HepG2 (cell line): ENCODE measurements at regions not wholly inside any gene's neighbourhood (a gene's known extent, or its start where the extent isn't known, plus 50 kb on each side); places are given as distances from the start of the nearest gene placed in this dataset.

Experiments used
- ATAC-seq: fragments of 200-7000 bp; cut with Tn5 transposase; 3 replicates; pipeline ENCODE4 v1.9.1; 2020; ENCODE audit warnings: mild to moderate bottlenecking, moderate library complexity
- BruUV-seq: library from RNA; stranded (reverse); fragments of 400-500 nt; replicated peaks from 2 replicates; lab custom pipeline; 2021; lab: Mats Ljungman, UMichigan
- CTCF ChIA-PET: fragments of 300-600 bp; formaldehyde crosslinking; extraction: SDS; loops from one replicate; lab custom pipeline; 2021; ENCODE audit warnings: low total read pairs, inconsistent platforms, low intra/inter-chr PET ratio; lab: Yijun Ruan, JAX
- POLR2A ChIA-PET: fragments of 350-600 bp; sonication (Branson Sonifier 250); formaldehyde crosslinking; loops from one replicate; lab custom pipeline; 2020; ENCODE audit warnings: antibody characterized with exemption, inconsistent platforms; lab: Yijun Ruan, JAX
- DNase-seq: peaks from one replicate; pipeline ENCODE4 v3.0.0-alpha.2; 2015; ENCODE audit warnings: low spot score
- FAIRE-seq: peaks from 3 replicates; lab custom pipeline; 2011; peaks lifted over from hg19 to GRCh38; lab: Jason Lieb, UNC
- H2AFZ ChIP-seq: one replicate; pipeline ENCODE4 v1.6.1; 2011; ENCODE audit warnings: low read length, inconsistent platforms
- H3K27ac ChIP-seq: fragments of 300-600 bp; 3 replicates; pipeline ENCODE4 v1.8.0; 2011; ENCODE audit warnings: mixed run types, mild to moderate bottlenecking, mixed read lengths, low read length, inconsistent platforms; ENCODE audit not compliant: insufficient read depth; ENCODE audit errors: extremely low read length
- H3K27me3 ChIP-seq, 2 experiments: fragments of 200-600 bp in 1 of 2; 2 replicates in 1 of 2; 3 replicates in 1 of 2; pipeline versions ENCODE4 v1.6.0 to v1.8.0; 2011; ENCODE audit warnings: low read length in 2 of 2, mild to moderate bottlenecking in 2 of 2, moderate library complexity in 2 of 2, inconsistent platforms in 1 of 2; ENCODE audit not compliant: insufficient read depth in 2 of 2, control insufficient read depth in 1 of 2
- H3K36me3 ChIP-seq, 2 experiments: fragments of 200-600 bp in 1 of 2; replicated peaks in 1 of 2; 2 replicates in 1 of 2; 3 replicates in 1 of 2; pipeline versions ENCODE4 v1.5.1 to v1.8.0; 2011; ENCODE audit warnings: low read length in 2 of 2, inconsistent platforms in 1 of 2; ENCODE audit not compliant: insufficient read depth in 2 of 2, control insufficient read depth in 1 of 2
- H3K4me1 ChIP-seq: 2 replicates; pipeline ENCODE4 v1.5.1; 2012; ENCODE audit warnings: low read length, inconsistent platforms; ENCODE audit not compliant: insufficient read depth
- H3K4me2 ChIP-seq: 2 replicates; pipeline ENCODE4 v1.6.0; 2011; ENCODE audit warnings: low read depth, low read length, inconsistent platforms
- H3K4me3 ChIP-seq, 3 experiments: fragments of 200-600 bp in 1 of 3; sonication (generic), shearing (Covaris generic) in 1 of 3; replicated peaks in 1 of 3; 2 replicates each; pipeline ENCODE4 v1.5.1; 2011 to 2016; ENCODE audit warnings: low read length in 3 of 3, inconsistent platforms in 2 of 3, low read depth in 2 of 3, mild to moderate bottlenecking in 2 of 3, control low read depth in 1 of 3, mixed read lengths in 1 of 3; ENCODE audit not compliant: insufficient read depth in 1 of 3
- H3K79me2 ChIP-seq: one replicate; pipeline ENCODE4 v1.6.1; 2011; ENCODE audit warnings: low read length, inconsistent platforms; ENCODE audit not compliant: insufficient read depth
- H3K9ac ChIP-seq: 2 replicates; pipeline ENCODE4 v1.6.0; 2011; ENCODE audit warnings: mild to moderate bottlenecking, low read depth, low read length, inconsistent platforms; ENCODE audit not compliant: insufficient read depth
- H3K9me3 ChIP-seq: 2 replicates; pipeline ENCODE4 v1.5.1; 2012; ENCODE audit warnings: mild to moderate bottlenecking, low read length
- H4K20me1 ChIP-seq: 2 replicates; pipeline ENCODE4 v1.6.0; 2011; ENCODE audit warnings: inconsistent platforms, mild to moderate bottlenecking, low read length, moderate library complexity; ENCODE audit not compliant: insufficient read depth
- ARNT ChIP-seq: fragments of 450-650 bp; IDR thresholded peaks from 2 replicates; pipeline ENCODE4 v1.6.1; 2017
- ELF3 ChIP-seq: IDR thresholded peaks from 2 replicates; pipeline ENCODE4 v1.6.1; 2016; ENCODE audit warnings: missing genetic modification reagents, missing compliant biosample characterization
- HNRNPL ChIP-seq: fragments of 200-400 bp; formaldehyde crosslinking; IDR thresholded peaks from 2 replicates; pipeline ENCODE4 v1.6.1; 2017; ENCODE audit warnings: mild to moderate bottlenecking, low read depth, low read length
- HNRNPUL1 ChIP-seq: fragments of 200-400 bp; formaldehyde crosslinking; IDR thresholded peaks from 2 replicates; pipeline ENCODE4 v1.6.1; 2017; ENCODE audit warnings: low read depth, mild to moderate bottlenecking, low read length, moderate library complexity
- IKZF4 ChIP-seq: sonication (generic); formaldehyde crosslinking; IDR thresholded peaks from 2 replicates; pipeline ENCODE4 v1.5.1; 2020; ENCODE audit warnings: borderline replicate concordance, mild to moderate bottlenecking, low read depth, missing genetic modification reagents; ENCODE audit errors: not compliant biosample characterization
- KLF6 ChIP-seq: IDR thresholded peaks from 2 replicates; pipeline ENCODE4 v1.8.0; 2016; ENCODE audit warnings: missing biosample characterization, missing genetic modification reagents
- KMT2A ChIP-seq: sonication (generic); formaldehyde crosslinking; IDR thresholded peaks from 2 replicates; pipeline ENCODE4 v1.4.0; 2020; ENCODE audit warnings: missing genetic modification reagents
- NBN ChIP-seq: fragments of 450-650 bp; conservative IDR thresholded peaks from 2 replicates; pipeline ENCODE4 v1.6.1; 2017
- SALL1 ChIP-seq: sonication (generic); formaldehyde crosslinking; IDR thresholded peaks from 2 replicates; pipeline ENCODE4 v1.8.0; 2022; ENCODE audit warnings: mild to moderate bottlenecking, missing genetic modification reagents
- TSC22D2 ChIP-seq: sonication (generic); formaldehyde crosslinking; IDR thresholded peaks from 2 replicates; pipeline ENCODE4 v1.5.1; 2020; ENCODE audit warnings: missing genetic modification reagents, mild to moderate bottlenecking, borderline replicate concordance
- ZNF256 ChIP-seq: sonication (generic); formaldehyde crosslinking; conservative IDR thresholded peaks from 2 replicates; pipeline ENCODE4 v1.4.0; 2020; ENCODE audit warnings: missing genetic modification reagents
- ZNF354B ChIP-seq: sonication (generic); formaldehyde crosslinking; IDR thresholded peaks from 2 replicates; pipeline ENCODE4 v1.8.0; 2022; ENCODE audit warnings: mild to moderate bottlenecking, missing genetic modification reagents
- ZNF563 ChIP-seq: sonication (generic); formaldehyde crosslinking; IDR thresholded peaks from 2 replicates; pipeline ENCODE4 v1.8.0; 2022; ENCODE audit warnings: mild to moderate bottlenecking, moderate library complexity, missing genetic modification reagents
- WGBS: methylation state at CpG from one replicate; pipeline ENCODE4 v1.1.6; 2017; ENCODE audit warnings: low lambda C conversion rate; 5-methylcytosine and 5-hydroxymethylcytosine counted together
- in situ Hi-C: cut with HindIII; loops from 2 replicates; pipeline ENCODE4 v1.10.0; 2017; ENCODE audit warnings: low pct_unique_long_range_greater_than_20kb; ENCODE audit not compliant: extremely low pct_ligation_motif_present
- intact Hi-C: fragments of 100-400 bp; cut with micrococcal nuclease; formaldehyde crosslinking; loops from one replicate; pipeline ENCODE4 v1.10.0; 2022; ENCODE audit not compliant: unreplicated experiment
- TF ChIP-seq, protein P1 (sequence below): sonication (generic); formaldehyde crosslinking; IDR thresholded peaks from 2 replicates; pipeline ENCODE4 v1.4.0; 2020; ENCODE audit warnings: missing genetic modification reagents
- TF ChIP-seq, protein P2 (sequence below): sonication (generic); formaldehyde crosslinking; IDR thresholded peaks from 2 replicates; pipeline ENCODE4 v1.9.0; 2021; ENCODE audit warnings: missing genetic modification reagents, borderline replicate concordance
- TF ChIP-seq, protein P3 (sequence below): sonication (generic); formaldehyde crosslinking; IDR thresholded peaks from 2 replicates; pipeline ENCODE4 v1.8.0; 2022; ENCODE audit warnings: missing genetic modification reagents, mild to moderate bottlenecking, moderate library complexity, borderline replicate concordance
- TF ChIP-seq, protein P4 (sequence below): sonication (generic); formaldehyde crosslinking; conservative IDR thresholded peaks from 2 replicates; pipeline ENCODE4 v1.4.0; 2020; ENCODE audit warnings: missing genetic modification reagents

- TF ChIP-seq, protein P1, sequence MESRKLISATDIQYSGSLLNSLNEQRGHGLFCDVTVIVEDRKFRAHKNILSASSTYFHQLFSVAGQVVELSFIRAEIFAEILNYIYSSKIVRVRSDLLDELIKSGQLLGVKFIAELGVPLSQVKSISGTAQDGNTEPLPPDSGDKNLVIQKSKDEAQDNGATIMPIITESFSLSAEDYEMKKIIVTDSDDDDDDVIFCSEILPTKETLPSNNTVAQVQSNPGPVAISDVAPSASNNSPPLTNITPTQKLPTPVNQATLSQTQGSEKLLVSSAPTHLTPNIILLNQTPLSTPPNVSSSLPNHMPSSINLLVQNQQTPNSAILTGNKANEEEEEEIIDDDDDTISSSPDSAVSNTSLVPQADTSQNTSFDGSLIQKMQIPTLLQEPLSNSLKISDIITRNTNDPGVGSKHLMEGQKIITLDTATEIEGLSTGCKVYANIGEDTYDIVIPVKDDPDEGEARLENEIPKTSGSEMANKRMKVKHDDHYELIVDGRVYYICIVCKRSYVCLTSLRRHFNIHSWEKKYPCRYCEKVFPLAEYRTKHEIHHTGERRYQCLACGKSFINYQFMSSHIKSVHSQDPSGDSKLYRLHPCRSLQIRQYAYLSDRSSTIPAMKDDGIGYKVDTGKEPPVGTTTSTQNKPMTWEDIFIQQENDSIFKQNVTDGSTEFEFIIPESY (CRISPR knock-in tag): no peak
- no peak for TF ChIP-seq ZNF563 (CRISPR knock-in tag)
- TF ChIP-seq ARNT: no peak
- TF ChIP-seq, protein P2, sequence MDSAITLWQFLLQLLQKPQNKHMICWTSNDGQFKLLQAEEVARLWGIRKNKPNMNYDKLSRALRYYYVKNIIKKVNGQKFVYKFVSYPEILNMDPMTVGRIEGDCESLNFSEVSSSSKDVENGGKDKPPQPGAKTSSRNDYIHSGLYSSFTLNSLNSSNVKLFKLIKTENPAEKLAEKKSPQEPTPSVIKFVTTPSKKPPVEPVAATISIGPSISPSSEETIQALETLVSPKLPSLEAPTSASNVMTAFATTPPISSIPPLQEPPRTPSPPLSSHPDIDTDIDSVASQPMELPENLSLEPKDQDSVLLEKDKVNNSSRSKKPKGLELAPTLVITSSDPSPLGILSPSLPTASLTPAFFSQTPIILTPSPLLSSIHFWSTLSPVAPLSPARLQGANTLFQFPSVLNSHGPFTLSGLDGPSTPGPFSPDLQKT: no peak
- no peak for TF ChIP-seq HNRNPUL1
- TF ChIP-seq ZNF256 (CRISPR knock-in tag): no peak
Measured at GRCh38 chr7:41491308-41491707, 211.6 kb downstream of the INHBA start (continued).

GRCh38 chr7:41489885-41490284 is 213.0 kb downstream of the INHBA start:
- H3K9me3 ChIP-seq: peaks cover 21% of the 10 kb centered on the region; the same call in 1 of the 2 replicates
- TF ChIP-seq IKZF4 (CRISPR knock-in tag) (no peak), KMT2A (no peak), HNRNPL (no peak), ELF3 (CRISPR knock-in tag) (no peak), TSC22D2 (no peak), ZNF354B (CRISPR knock-in tag) (no peak), NBN (no peak), SALL1 (CRISPR knock-in tag) (no peak), KLF6 (CRISPR knock-in tag) (no peak)
- TF ChIP-seq, protein P3, sequence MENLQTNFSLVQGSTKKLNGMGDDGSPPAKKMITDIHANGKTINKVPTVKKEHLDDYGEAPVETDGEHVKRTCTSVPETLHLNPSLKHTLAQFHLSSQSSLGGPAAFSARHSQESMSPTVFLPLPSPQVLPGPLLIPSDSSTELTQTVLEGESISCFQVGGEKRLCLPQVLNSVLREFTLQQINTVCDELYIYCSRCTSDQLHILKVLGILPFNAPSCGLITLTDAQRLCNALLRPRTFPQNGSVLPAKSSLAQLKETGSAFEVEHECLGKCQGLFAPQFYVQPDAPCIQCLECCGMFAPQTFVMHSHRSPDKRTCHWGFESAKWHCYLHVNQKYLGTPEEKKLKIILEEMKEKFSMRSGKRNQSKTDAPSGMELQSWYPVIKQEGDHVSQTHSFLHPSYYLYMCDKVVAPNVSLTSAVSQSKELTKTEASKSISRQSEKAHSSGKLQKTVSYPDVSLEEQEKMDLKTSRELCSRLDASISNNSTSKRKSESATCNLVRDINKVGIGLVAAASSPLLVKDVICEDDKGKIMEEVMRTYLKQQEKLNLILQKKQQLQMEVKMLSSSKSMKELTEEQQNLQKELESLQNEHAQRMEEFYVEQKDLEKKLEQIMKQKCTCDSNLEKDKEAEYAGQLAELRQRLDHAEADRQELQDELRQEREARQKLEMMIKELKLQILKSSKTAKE (CRISPR knock-in tag): no peak
- TF ChIP-seq, protein P4, sequence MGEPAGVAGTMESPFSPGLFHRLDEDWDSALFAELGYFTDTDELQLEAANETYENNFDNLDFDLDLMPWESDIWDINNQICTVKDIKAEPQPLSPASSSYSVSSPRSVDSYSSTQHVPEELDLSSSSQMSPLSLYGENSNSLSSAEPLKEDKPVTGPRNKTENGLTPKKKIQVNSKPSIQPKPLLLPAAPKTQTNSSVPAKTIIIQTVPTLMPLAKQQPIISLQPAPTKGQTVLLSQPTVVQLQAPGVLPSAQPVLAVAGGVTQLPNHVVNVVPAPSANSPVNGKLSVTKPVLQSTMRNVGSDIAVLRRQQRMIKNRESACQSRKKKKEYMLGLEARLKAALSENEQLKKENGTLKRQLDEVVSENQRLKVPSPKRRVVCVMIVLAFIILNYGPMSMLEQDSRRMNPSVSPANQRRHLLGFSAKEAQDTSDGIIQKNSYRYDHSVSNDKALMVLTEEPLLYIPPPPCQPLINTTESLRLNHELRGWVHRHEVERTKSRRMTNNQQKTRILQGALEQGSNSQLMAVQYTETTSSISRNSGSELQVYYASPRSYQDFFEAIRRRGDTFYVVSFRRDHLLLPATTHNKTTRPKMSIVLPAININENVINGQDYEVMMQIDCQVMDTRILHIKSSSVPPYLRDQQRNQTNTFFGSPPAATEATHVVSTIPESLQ: no peak
- TF ChIP-seq, all 625 proteins: peak for 0
- 62% methylated on average over 2 of the region's 2 CpGs for WGBS
- POLR2A ChIA-PET: no interaction called here
- DNase-seq (no peak), ATAC-seq (no peak), FAIRE-seq (no peak)
- H2AFZ ChIP-seq: no peak overlapping the region
- H3K4me3 ChIP-seq: no peak overlapping the region
- no peaks in the 10 kb centered on the region for H3K79me2 ChIP-seq
- intact Hi-C loops: no loop called here
- no peaks in the 10 kb centered on the region for H4K20me1 ChIP-seq
- no peaks in the 10 kb centered on the region for H3K27me3 ChIP-seq
- CTCF ChIA-PET: no interaction called here
- no peak overlapping the region for H3K4me2 ChIP-seq
- H3K36me3 ChIP-seq: no peaks in the 10 kb centered on the region
- H3K9ac ChIP-seq: no peak overlapping the region
- in situ Hi-C loops: no loop called here
- no TSS peak for BruUV-seq
- no peaks in the 10 kb centered on the region for H3K4me1 ChIP-seq
- H3K27ac ChIP-seq: no peak overlapping the region
